Ishikawa (cell line): ENCODE measurements at regions not wholly inside any gene's neighbourhood (a gene's known extent, or its start where the extent isn't known, plus 50 kb on each side); places are given as distances from the start of the nearest gene placed in this dataset.

ENCODE experiments used
- CREB1 ChIP-seq: IDR thresholded peaks from 2 replicates; pipeline ENCODE4 v1.6.1; 2012; ENCODE audit warnings: low read depth
- EGR1 ChIP-seq: IDR thresholded peaks from 2 replicates; pipeline ENCODE4 v1.6.1; 2012
- TF ChIP-seq, protein P1 (sequence below): IDR thresholded peaks from 2 replicates; pipeline ENCODE4 v1.6.1; 2012
- TF ChIP-seq, protein P2 (sequence below): IDR thresholded peaks from 2 replicates; pipeline ENCODE4 v1.6.1; 2012
- TF ChIP-seq, protein P3 (sequence below): IDR thresholded peaks from 2 replicates; pipeline ENCODE4 v1.6.1; 2012; ENCODE audit warnings: low read depth, mild to moderate bottlenecking

DNA sequence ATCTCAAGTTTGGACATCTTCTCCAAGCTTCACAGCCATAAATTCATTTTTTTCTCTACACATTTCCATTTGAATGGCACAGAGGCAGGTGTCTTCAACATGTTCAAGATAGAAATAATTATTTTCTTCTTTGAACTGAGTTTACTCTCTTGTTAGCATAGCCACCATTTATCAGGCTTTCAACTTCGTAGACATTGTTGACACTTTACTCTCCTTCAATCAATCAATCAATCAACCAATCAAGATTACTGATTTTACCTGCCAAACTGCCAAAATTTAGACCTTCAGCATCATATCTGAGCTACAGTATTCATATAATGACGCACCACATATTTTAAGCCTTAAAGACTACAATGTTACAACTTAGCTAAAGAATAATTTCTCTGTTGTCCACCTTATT lies 300.1 kb upstream of the LUZP2 start:
- TF ChIP-seq, protein P1, sequence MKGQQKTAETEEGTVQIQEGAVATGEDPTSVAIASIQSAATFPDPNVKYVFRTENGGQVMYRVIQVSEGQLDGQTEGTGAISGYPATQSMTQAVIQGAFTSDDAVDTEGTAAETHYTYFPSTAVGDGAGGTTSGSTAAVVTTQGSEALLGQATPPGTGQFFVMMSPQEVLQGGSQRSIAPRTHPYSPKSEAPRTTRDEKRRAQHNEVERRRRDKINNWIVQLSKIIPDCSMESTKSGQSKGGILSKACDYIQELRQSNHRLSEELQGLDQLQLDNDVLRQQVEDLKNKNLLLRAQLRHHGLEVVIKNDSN = no peak
- TF ChIP-seq EGR1 (no peak), CREB1 (no peak)
- TF ChIP-seq, protein P2, sequence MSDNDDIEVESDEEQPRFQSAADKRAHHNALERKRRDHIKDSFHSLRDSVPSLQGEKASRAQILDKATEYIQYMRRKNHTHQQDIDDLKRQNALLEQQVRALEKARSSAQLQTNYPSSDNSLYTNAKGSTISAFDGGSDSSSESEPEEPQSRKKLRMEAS = no peak
- TF ChIP-seq, protein P3, sequence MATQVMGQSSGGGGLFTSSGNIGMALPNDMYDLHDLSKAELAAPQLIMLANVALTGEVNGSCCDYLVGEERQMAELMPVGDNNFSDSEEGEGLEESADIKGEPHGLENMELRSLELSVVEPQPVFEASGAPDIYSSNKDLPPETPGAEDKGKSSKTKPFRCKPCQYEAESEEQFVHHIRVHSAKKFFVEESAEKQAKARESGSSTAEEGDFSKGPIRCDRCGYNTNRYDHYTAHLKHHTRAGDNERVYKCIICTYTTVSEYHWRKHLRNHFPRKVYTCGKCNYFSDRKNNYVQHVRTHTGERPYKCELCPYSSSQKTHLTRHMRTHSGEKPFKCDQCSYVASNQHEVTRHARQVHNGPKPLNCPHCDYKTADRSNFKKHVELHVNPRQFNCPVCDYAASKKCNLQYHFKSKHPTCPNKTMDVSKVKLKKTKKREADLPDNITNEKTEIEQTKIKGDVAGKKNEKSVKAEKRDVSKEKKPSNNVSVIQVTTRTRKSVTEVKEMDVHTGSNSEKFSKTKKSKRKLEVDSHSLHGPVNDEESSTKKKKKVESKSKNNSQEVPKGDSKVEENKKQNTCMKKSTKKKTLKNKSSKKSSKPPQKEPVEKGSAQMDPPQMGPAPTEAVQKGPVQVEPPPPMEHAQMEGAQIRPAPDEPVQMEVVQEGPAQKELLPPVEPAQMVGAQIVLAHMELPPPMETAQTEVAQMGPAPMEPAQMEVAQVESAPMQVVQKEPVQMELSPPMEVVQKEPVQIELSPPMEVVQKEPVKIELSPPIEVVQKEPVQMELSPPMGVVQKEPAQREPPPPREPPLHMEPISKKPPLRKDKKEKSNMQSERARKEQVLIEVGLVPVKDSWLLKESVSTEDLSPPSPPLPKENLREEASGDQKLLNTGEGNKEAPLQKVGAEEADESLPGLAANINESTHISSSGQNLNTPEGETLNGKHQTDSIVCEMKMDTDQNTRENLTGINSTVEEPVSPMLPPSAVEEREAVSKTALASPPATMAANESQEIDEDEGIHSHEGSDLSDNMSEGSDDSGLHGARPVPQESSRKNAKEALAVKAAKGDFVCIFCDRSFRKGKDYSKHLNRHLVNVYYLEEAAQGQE = no peak
